NCI-H1436 (cell line): ENCODE measurements at regions not wholly inside any gene's neighbourhood (a gene's known extent, or its start where the extent isn't known, plus 50 kb on each side); places are given as distances from the start of the nearest gene placed in this dataset.
"Not testable (repeated sequence)": the region's sequence is repeated elsewhere in the genome, so short reads cannot be mapped to it uniquely, and the experiment has no call there.

Experiments
- DNase-seq: peaks from one replicate; lab custom pipeline; 2025; lab: John Stamatoyannopoulos, UW

GRCh38 chr4:170700064-170700463 lies 610.3 kb upstream of the AADAT start:
- no peak for DNase-seq

- no peak for DNase-seq
These were observed 608.6 kb upstream of the AADAT start for GRCh38 chr4:170698334-170698733.

DNA sequence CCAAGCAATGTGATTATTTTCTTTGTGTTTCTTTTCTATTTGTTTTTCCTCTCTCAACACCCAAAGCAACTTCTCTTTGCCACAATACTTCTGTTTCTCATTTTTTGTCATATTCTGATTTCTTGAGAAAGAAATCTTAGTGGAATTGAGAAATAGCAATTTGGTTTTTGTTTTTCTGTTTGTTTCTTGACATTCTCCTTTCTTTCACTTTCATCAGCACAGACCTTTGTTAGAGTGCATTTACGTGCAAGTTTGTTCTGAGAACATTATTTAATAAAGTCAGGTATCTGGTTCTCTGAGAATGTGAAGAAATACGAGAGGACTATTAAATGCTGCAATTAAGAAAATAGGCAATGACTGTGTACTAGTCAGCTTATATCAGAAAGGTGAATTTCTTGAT lies 608.1 kb upstream of the AADAT start:
- no peak for DNase-seq

DNA sequence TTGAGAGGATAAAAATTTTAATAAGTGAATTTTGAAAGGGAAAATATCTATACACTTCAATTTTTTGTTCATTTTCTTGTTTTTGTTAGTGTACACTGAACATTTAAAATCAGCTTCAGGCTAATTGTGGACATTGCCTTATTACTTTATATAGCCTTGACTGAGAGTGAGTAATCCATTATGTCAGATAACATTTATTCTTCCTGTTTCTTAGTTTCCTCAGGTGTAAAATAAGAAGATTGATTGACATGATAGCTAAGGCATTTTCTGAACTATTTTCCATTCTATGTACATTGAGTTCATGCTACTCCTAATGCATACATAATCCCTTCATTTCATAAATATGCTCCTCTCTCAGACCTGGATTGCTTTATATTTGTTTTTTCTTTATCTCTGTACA lies 607.3 kb upstream of the AADAT start:
- no peak for DNase-seq

GRCh38 chr4:170691168-170691567 lies 601.4 kb upstream of the AADAT start:
- no peak for DNase-seq

GRCh38 chr4:170687751-170688150 lies 598.0 kb upstream of the AADAT start:
- no peak for DNase-seq

GRCh38 chr4:170685701-170686100 lies 595.9 kb upstream of the AADAT start:
- not testable (repeated sequence) for DNase-seq

DNA sequence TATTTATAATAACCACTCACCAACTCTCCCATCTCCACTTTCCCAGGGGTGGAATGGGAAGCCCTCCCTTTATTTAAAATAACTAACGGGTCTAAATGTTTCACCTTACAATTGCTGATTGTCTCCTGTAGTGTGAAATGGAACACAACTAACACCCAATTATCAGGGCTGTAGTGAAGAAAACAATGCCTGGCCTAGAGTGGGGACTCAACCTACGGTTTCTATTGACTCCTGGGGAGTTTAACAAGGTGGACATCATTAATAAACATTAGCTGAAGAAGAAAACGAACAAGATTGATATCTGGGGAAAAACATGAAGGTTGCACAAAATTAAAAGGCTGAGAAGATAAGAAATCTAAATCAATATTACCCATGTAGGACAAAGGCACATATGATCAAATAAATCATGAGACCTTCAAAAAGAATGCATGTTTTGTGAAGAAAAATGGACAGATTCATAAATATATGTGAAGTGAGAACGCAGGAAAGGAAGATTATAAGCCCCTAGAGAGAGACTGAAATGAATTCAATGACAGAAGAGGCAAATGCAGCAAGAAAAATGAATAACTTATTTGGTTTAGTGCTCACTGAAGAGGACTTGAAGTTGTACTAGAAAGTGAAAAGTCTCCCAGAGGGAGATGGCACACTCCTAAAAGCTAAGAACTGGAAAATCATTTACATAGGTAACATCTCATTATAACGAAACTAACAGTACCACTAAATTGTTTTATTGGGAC lies 593.0 kb upstream of the AADAT start:
- DNase-seq, result no peak

GRCh38 chr4:170682087-170682486 lies 592.3 kb upstream of the AADAT start:
- DNase-seq, result not testable (repeated sequence)

DNA sequence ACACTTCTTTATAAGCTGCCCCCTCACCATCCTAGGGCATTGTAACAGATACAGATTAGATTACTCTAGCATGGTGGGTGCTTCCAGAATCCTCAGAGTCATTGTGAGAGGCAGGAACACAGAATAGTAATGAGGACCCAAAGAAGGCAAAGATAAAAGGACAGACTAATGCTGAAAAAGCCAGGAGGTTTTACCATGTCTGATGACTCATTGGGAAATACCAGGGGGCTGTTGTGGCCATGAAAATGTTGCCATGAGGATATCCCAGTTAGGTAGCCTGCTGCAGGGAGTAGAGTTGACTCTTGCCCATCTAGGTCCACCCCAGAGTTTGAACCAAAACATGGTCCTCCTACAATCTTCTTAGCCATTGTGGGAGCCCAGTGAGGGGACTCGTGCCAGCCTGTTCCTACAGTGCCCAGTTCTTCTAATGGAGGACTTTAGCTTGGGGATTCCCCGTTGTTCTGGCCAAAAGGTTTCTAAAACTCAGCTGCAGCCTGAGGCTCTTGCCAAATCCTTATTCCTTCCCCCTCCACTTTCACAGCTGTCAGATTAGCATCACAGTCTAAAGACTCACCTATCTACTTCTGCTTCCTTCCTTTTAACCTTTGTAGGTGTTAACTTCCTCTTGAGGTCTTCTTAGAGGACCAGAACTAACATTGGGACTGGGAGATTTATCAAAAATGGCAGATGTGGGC lies 586.0 kb upstream of the AADAT start:
- no peak for DNase-seq

DNA sequence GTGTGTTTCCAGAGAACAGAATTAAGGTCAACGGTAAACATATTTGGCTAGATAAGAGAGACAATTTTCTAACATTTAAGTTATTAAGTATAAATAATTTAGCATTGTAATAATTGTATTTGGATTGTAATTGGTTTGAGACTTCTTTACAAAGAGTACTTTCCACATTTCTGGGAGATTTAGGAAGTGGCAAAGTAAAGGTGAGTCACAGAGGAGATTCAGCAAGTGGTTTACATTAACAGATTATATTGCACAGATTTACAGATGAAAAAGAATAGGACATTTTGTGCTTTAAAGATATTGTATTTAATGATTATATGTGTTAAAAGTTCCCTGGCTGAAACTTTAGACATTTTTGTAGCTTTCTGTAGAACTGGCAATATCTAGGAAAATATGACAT lies 584.4 kb upstream of the AADAT start:
- no peak for DNase-seq

- DNase-seq, result no peak
These were observed 582.7 kb upstream of the AADAT start for GRCh38 chr4:170672381-170672965.

- no peak for DNase-seq
These were observed 581.4 kb upstream of the AADAT start for GRCh38 chr4:170671171-170671570.

GRCh38 chr4:170667814-170668213 lies 578.1 kb upstream of the AADAT start:
- no peak for DNase-seq

- DNase-seq, result no peak
These were observed 577.2 kb upstream of the AADAT start for GRCh38 chr4:170666909-170667308.

GRCh38 chr4:170662250-170662649 lies 572.5 kb upstream of the AADAT start:
- no peak for DNase-seq

DNA sequence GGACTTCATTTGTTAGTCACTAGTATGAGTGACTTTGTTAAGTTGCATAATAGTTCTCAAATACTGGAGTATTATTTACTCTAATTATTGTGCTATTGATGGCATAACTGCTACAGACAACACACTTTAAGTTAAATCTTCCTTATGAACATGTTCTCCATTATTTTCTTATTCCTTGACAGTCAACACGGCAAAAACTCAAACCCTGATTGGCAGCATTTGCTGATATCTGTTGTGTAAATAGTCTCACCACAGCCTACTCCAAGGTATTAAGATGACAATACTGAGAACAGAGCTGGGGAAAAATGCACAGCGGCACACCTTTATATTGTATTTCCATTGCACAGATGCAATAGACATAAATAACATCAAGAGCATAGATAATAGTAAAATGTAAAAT lies 568.0 kb upstream of the AADAT start:
- no peak for DNase-seq

GRCh38 chr4:170656506-170656905 lies 566.8 kb upstream of the AADAT start:
- no peak for DNase-seq

DNA sequence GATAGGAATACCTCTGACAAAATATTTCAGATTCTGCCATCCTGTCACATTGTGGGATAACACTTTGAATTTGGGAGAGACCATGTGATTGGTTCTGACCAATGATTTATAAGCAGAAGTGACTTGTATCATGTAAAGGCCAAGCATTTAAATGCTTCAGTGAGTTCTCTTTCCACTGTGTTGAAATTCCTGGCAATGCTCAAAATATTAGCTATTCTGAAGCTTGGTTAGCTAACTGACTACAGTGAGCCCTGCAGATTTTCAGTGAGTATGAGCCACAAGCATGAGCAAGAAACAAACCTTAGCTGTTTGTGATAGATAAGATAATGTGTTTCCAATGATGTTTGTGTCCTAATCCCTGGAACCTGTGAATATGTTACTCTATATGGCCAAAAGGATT lies 562.8 kb upstream of the AADAT start:
- no peak for DNase-seq

DNA sequence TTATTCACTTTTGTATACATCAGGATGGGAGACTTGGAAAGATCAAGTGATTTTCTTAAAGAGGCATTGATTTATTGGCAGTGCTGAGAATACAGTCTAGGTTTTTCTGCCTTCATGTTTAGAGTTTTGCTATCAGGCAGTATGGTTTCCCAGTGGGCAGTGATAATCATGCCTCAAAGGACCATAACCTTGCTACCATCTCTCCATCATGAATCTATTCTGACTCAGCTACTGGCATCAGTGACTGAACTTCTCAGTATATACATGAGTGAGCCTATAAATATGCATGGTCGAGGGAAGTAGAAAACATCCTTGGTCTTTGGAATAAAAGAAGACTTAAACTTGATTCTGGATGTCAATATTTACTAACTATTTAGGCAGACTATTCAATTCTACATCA lies 562.0 kb upstream of the AADAT start:
- no peak for DNase-seq

DNA sequence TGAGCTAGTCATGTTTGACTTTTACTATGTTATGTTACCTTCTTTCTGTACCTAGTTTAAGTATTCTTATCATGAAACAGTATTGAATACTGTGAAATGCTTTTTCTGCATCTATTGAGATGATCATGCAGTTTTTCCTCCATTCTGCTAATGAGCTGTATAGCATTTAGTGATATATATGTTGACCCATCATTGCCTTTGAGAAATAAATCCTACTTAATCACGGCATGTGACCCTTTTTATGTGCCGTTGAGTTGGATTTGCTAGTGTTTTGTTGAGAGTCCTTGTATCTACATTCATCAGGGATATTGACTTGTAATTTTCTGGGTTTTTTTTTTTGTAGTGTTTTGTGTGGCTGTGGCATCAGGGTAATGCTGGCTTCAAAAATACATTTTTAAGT lies 537.7 kb upstream of the AADAT start:
- no peak for DNase-seq

GRCh38 chr4:170623899-170624298 lies 534.1 kb upstream of the AADAT start:
- no peak for DNase-seq

GRCh38 chr4:170610434-170610833 lies 520.7 kb upstream of the AADAT start:
- no peak for DNase-seq
